DND-41 (cell line): ENCODE measurements at regions not wholly inside any gene's neighbourhood (a gene's known extent, or its start where the extent isn't known, plus 50 kb on each side); places are given as distances from the start of the nearest gene placed in this dataset.
A peak's percentile ranks its signal among the peaks of the same experiment; 100 is the strongest.

Experiments used
- ATAC-seq: fragments of 200-7000 bp; cut with Tn5 transposase; 3 replicates; pipeline ENCODE4 v1.9.1; 2021; ENCODE audit warnings: low read depth; ENCODE audit not compliant: insufficient read depth
- DNase-seq: peaks from one replicate; pipeline ENCODE4 v3.0.0-alpha.2; 2020
- H2AFZ ChIP-seq: 2 replicates; pipeline ENCODE4 v1.6.0; 2012; ENCODE audit warnings: low read depth, low read length
- H3K27ac ChIP-seq: 2 replicates; pipeline ENCODE4 v1.5.1; 2012; ENCODE audit warnings: low read length, inconsistent platforms
- H3K27me3 ChIP-seq: fragments of 200-600 bp; sonication (generic); 2 replicates; pipeline ENCODE4 v1.6.0; 2012; ENCODE audit warnings: low read length, mild to moderate bottlenecking, inconsistent platforms; ENCODE audit not compliant: insufficient read depth, poor library complexity
- H3K36me3 ChIP-seq: 2 replicates; pipeline ENCODE4 v1.5.1; 2012; ENCODE audit warnings: low read length, inconsistent platforms; ENCODE audit not compliant: insufficient read depth
- H3K4me1 ChIP-seq: 2 replicates; pipeline ENCODE4 v1.5.1; 2012; ENCODE audit warnings: mild to moderate bottlenecking, low read length; ENCODE audit not compliant: insufficient read depth
- H3K4me2 ChIP-seq: 2 replicates; pipeline ENCODE4 v1.6.0; 2012; ENCODE audit warnings: mild to moderate bottlenecking, moderate library complexity, low read length, inconsistent platforms; ENCODE audit not compliant: insufficient read depth
- H3K4me3 ChIP-seq, 2 experiments: fragments of 200-600 bp in 1 of 2; shearing (Covaris generic) in 1 of 2; 2 replicates each; pipeline ENCODE4 v1.5.1; 2012 to 2016; ENCODE audit warnings: inconsistent platforms in 2 of 2, low read length in 2 of 2, mild to moderate bottlenecking in 2 of 2, low read depth in 1 of 2, moderate library complexity in 1 of 2
- H3K79me2 ChIP-seq: 2 replicates; pipeline ENCODE4 v1.6.0; 2012; ENCODE audit warnings: low read length, inconsistent platforms; ENCODE audit not compliant: insufficient read depth
- H3K9ac ChIP-seq: 2 replicates; pipeline ENCODE4 v1.6.0; 2012; ENCODE audit warnings: low read depth, mild to moderate bottlenecking, inconsistent platforms, low read length, moderate library complexity
- H3K9me3 ChIP-seq: 2 replicates; pipeline ENCODE4 v1.5.1; 2012; ENCODE audit warnings: low read length, moderate library complexity, mild to moderate bottlenecking, inconsistent platforms; ENCODE audit not compliant: insufficient read depth, severe bottlenecking
- H4K20me1 ChIP-seq: 2 replicates; pipeline ENCODE4 v1.6.0; 2012; ENCODE audit warnings: low read length; ENCODE audit not compliant: insufficient read depth
- CTCF ChIP-seq: IDR thresholded peaks from 2 replicates; pipeline ENCODE4 v1.5.1; 2012; ENCODE audit warnings: borderline replicate concordance, low read length, moderate library complexity, mild to moderate bottlenecking; ENCODE audit not compliant: poor library complexity, severe bottlenecking; ENCODE audit errors: extremely low read depth
- EZH2 ChIP-seq: IDR thresholded peaks from 3 replicates; pipeline ENCODE4 v1.6.1; 2012; ENCODE audit warnings: borderline replicate concordance, low read depth, mild to moderate bottlenecking, moderate library complexity, low read length, inconsistent platforms; ENCODE audit not compliant: severe bottlenecking

- Histone ChIP-seq H3K9me3 (no peaks in the 10 kb centered on the region), H3K79me2 (no peaks in the 10 kb centered on the region), H3K9ac (no peak overlapping the region), H3K27me3 (no peaks in the 10 kb centered on the region), H2AFZ (no peak overlapping the region), H3K4me3 (no peak overlapping the region), H4K20me1 (no peaks in the 10 kb centered on the region), H3K4me2 (no peak overlapping the region), H3K36me3 (no peaks in the 10 kb centered on the region), H3K4me1 (no peaks in the 10 kb centered on the region), H3K27ac (no peak overlapping the region)
- TF ChIP-seq EZH2 (no peak), CTCF (no peak)
- no peak for DNase-seq
- no peak for ATAC-seq
Measured at GRCh38 chr4:166585491-166585890, 648.8 kb downstream of the SPOCK3 start.

- Histone ChIP-seq H3K4me3 (no peak overlapping the region), H3K27ac (no peak overlapping the region), H4K20me1 (no peaks in the 10 kb centered on the region), H3K79me2 (no peaks in the 10 kb centered on the region), H3K4me2 (no peak overlapping the region), H3K9me3 (no peaks in the 10 kb centered on the region), H3K27me3 (no peaks in the 10 kb centered on the region), H2AFZ (no peak overlapping the region), H3K4me1 (no peaks in the 10 kb centered on the region), H3K9ac (no peak overlapping the region), H3K36me3 (no peaks in the 10 kb centered on the region)
- peak; percentile 34 for TF ChIP-seq CTCF
- no peak for TF ChIP-seq EZH2
- DNase-seq, result no peak
- ATAC-seq, result no peak
Measured at GRCh38 chr4:166594326-166594946, 639.9 kb downstream of the SPOCK3 start.

- TF ChIP-seq EZH2 (no peak), CTCF (no peak)
- no peak overlapping the region for H3K4me2 ChIP-seq
- H2AFZ ChIP-seq, result no peak overlapping the region
- no peak overlapping the region for H3K4me3 ChIP-seq
- no peaks in the 10 kb centered on the region for H3K36me3 ChIP-seq
- no peak for ATAC-seq
- no peaks in the 10 kb centered on the region for H3K79me2 ChIP-seq
- H3K9ac ChIP-seq, result no peak overlapping the region
- no peaks in the 10 kb centered on the region for H3K27me3 ChIP-seq
- no peak for DNase-seq
- H3K27ac ChIP-seq, result no peak overlapping the region
- no peaks in the 10 kb centered on the region for H3K9me3 ChIP-seq
- no peaks in the 10 kb centered on the region for H4K20me1 ChIP-seq
- H3K4me1 ChIP-seq, result no peaks in the 10 kb centered on the region
Measured at GRCh38 chr4:166600264-166600663, 634.0 kb downstream of the SPOCK3 start.
